Coronary artery (tissue), 2 donors: ENCODE measurements at regions not wholly inside any gene's neighbourhood (a gene's known extent, or its start where the extent isn't known, plus 50 kb on each side); places are given as distances from the start of the nearest gene placed in this dataset.

Source experiments
- DNase-seq: peaks from one replicate; pipeline ENCODE4 v3.0.0-alpha.2; 2017; ENCODE audit warnings: low spot score
- H3K27ac ChIP-seq, 2 donors: fragments of 200-600 bp; sonication (generic); one replicate each; pipeline ENCODE4 v1.5.1; 2016 to 2019
- H3K4me3 ChIP-seq: fragments of 200-600 bp; sonication (generic); 2 replicates; pipeline ENCODE4 v1.5.1; 2016; ENCODE audit warnings: mild to moderate bottlenecking, moderate library complexity
- TF ChIP-seq, protein P1 (sequence below): fragments of 200-600 bp; sonication (generic); IDR thresholded peaks from one replicate; pipeline ENCODE4 v1.5.1; 2019; ENCODE audit warnings: antibody characterized with exemption

DNA sequence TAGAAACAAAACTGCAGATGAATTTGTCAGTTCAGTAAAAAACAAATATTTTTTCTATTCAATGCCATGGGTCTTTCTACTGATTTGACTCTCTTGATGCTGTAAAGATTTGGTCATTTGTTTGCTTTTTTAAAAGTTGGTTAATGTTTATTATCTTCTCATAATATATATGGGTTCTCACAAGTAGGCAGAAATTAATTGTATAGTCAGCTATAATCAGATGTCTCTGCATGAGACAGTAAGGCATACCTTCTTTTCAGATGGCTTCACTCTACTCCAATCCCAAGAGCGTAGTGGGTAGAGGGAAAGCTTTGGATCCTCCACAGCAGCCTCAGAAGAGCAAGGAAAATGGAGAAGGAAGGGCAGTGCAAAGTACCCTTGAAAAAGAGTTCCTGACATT is 1202.9 kb upstream of the CELF4 start:
- no peak for DNase-seq
- H3K27ac ChIP-seq, result no peak overlapping the region
- TF ChIP-seq, protein P1, sequence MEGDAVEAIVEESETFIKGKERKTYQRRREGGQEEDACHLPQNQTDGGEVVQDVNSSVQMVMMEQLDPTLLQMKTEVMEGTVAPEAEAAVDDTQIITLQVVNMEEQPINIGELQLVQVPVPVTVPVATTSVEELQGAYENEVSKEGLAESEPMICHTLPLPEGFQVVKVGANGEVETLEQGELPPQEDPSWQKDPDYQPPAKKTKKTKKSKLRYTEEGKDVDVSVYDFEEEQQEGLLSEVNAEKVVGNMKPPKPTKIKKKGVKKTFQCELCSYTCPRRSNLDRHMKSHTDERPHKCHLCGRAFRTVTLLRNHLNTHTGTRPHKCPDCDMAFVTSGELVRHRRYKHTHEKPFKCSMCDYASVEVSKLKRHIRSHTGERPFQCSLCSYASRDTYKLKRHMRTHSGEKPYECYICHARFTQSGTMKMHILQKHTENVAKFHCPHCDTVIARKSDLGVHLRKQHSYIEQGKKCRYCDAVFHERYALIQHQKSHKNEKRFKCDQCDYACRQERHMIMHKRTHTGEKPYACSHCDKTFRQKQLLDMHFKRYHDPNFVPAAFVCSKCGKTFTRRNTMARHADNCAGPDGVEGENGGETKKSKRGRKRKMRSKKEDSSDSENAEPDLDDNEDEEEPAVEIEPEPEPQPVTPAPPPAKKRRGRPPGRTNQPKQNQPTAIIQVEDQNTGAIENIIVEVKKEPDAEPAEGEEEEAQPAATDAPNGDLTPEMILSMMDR, result no peak
- H3K4me3 ChIP-seq, result no peak overlapping the region

DNA sequence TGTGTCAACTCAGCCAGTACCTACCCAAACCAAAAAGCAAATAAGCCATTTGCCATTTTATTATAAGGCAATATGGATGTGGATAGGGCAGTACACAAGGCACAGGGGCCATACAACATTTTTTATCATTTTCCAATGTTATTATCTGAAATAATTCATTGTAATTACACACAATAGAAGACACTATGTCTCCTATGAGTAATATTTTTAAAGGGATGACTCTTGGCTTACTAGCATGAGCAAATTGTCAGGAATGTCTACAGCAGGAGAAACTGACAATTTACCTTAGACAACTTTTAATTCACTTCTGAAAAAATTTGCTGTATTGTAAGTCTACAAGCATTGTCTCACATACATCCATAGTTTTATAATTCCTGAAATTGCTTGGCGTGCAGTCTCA is 1193.9 kb upstream of the CELF4 start:
- Histone ChIP-seq H3K27ac (no peak overlapping the region), H3K4me3 (no peak overlapping the region)
- DNase-seq, result no peak
- TF ChIP-seq, protein P1, result no peak

DNA sequence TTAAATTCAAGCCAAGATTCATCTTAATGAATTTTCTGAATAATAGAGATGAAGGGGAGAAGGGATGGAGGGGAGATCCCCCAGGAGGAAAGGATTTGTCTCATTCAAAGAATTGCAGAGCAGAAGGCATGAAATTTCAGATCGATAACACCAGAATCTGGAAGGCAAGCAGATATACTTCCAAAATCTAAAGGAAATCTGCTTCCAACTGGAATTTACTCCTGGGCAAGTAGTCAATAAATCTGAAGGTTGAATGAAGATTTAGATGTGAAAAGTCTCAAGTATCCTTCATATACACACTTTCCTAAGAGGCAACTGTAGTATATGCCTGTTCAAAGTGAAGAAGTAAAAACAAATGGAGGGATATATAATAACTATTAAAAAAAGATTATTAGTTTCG is 1190.8 kb upstream of the CELF4 start:
- no peak for DNase-seq
- Histone ChIP-seq H3K27ac (no peak overlapping the region), H3K4me3 (no peak overlapping the region)
- TF ChIP-seq, protein P1, result no peak

DNA sequence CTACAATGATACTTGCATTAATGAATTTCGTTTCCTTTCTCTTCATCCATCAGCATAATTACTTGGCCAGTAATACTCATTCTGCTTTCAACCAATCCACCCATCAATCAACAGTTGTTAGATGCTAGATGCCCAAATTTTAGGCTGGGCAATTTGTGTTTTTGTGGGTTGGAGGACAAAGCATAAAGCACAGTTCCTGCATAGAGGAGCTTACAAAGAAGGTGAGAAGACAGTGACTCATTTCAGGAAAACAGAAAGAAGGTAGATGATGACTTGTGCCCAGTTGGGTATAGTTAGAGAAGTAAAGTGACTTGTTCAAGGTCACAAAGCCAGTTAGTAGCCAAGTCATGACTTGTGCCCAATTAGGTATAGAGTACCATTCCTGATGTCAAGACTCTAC is 1186.8 kb upstream of the CELF4 start:
- H3K4me3 ChIP-seq, result no peak overlapping the region
- no peak for DNase-seq
- TF ChIP-seq, protein P1, result no peak
- H3K27ac ChIP-seq, result no peak overlapping the region

DNA sequence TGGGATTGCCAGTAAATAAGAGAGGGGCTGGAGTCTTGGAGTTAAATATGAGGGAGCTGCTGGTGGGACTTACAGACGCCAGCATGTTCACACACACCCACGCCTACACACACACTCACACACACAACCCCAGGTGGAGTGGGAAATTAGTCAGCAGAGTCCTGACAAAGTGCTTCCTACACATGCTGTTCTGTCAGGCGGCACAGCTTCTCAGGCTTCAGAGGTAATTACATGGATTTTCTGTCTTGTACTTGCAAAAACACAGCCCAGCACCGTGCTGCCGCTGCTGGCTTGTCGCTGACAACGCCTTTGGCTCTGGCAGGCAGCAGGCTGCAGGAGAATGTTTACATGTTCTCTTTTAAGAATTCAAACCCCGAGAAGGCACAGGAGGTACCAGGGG is 1186.3 kb upstream of the CELF4 start:
- no peak for DNase-seq
- H3K27ac ChIP-seq, result no peak overlapping the region
- TF ChIP-seq, protein P1, result no peak

DNA sequence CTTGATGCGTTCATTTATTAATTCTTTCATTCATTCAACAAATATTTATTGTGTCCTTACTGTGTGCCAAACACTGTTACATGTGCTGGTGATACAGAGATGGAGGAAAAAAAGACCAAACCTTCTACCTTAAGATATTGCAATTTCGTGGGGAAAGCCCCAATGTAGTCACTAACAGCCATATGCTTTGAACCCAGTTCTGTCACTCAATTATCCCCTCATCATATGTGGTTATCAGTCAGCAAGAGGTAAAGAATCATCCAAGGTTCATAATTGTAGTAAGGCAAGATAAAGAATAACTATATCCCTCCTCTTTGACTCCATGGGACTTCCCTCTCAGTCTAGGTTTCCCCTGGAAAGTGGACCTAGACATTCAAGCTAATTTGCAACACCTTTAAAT is 1185.6 kb upstream of the CELF4 start:
- no peak for DNase-seq
- TF ChIP-seq, protein P1, result no peak
- Histone ChIP-seq H3K4me3 (no peak overlapping the region), H3K27ac (no peak overlapping the region)

More for the DNA sequence above, 1186.3 kb upstream of the CELF4 start:
- H3K4me3 ChIP-seq, result no peak overlapping the region

DNA sequence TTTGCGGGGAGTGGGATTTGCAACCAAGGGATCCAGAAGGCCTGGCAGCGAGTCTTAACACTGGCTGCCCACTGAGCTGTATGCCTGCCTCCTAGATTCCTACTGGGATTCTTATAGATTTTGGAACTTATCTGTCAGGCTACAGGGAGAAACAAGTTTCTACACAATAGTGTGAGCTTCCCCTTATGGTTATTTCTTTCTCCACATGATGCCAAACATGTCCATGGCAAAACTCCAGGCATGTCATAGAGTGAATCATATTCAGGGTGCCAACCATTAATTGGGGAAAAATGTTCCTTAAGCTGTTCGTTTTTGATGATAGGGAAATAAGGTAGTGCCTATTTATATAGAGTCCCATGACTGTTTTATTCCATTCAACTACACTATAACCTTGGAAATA is 1185.2 kb upstream of the CELF4 start:
- TF ChIP-seq, protein P1, result no peak
- Histone ChIP-seq H3K4me3 (no peak overlapping the region), H3K27ac (no peak overlapping the region)
- no peak for DNase-seq
